Activated CD4-positive, CD25-positive, alpha-beta regulatory T cell treated with anti-CD3 and anti-CD28 coated beads, Interleukin-2, amount 50 U/mL, for 24 hours (primary cell): ENCODE measurements at regions not wholly inside any gene's neighbourhood (a gene's known extent, or its start where the extent isn't known, plus 50 kb on each side); places are given as distances from the start of the nearest gene placed in this dataset.

Experiments
- ATAC-seq, 2 donors: fragments of 150-1000 bp; cut with Tn5 transposase; one replicate each; pipeline ENCODE4 v1.10.0; 2021; ENCODE audit warnings: mild to moderate bottlenecking in 1 of 2, moderate library complexity in 1 of 2

- no peak for ATAC-seq
Observed at GRCh38 chr10:29962166-29962850, 97.1 kb downstream of the JCAD start.

DNA sequence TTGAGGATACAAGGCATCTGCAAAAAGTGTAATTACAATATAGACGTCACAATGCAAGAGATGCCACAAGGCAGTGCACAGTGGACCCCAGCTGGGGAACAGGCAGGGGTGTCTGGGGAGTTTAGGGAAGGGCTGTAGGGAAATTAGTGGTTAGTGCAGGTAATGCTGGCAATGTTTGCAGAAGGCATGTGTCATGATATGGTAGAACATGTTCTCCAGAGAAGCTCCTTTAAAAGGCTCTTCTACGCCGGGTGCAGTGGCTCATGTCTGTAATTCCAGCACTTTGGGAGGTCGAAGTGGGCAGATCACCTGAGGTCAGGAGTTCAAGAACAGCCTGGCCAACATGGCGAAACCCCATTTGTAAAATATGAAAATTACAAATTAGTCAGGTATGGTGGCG is 98.0 kb downstream of the JCAD start:
- no peak for ATAC-seq

DNA sequence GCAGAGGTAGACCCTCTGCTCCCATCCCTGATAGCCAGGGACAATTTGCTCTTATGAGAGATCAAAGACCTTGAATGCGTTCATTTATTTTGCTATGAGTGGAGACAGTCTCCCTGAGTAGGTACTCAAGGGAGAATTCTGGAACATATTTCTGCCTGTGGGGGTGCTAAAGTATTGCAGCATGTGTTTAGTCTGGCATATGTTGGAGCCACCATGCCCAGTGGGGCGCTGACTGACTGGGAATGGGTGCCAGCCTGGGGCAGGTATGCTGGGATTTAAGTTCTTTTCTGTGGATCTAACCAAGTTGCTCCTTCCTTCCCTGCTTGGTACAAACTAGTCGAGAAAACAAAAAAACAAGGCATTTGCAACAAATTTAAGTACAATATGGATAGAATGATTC is 99.1 kb downstream of the JCAD start:
- no peak for ATAC-seq

- no peak for ATAC-seq
Observed at GRCh38 chr10:29959586-29959985, 99.8 kb downstream of the JCAD start.

DNA sequence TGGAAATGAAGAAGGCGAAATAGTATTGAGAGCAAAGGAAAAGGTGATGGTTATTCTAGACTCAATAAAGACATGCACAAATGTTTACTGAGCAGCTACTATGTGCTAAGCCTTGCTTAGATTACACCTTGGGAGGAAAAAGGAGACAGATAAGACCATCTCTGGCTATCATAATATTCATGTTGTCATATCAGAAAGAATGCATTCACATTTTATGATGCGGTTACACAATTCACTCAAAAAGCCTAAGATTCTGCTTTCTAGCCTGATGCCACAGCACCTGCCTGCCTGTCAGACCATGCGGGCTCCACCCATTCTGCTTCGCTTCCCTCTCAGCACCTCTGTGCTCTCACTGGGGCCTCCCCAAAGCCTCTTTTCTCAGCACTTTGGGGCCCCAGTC is 100.9 kb downstream of the JCAD start:
- no peak for ATAC-seq

DNA sequence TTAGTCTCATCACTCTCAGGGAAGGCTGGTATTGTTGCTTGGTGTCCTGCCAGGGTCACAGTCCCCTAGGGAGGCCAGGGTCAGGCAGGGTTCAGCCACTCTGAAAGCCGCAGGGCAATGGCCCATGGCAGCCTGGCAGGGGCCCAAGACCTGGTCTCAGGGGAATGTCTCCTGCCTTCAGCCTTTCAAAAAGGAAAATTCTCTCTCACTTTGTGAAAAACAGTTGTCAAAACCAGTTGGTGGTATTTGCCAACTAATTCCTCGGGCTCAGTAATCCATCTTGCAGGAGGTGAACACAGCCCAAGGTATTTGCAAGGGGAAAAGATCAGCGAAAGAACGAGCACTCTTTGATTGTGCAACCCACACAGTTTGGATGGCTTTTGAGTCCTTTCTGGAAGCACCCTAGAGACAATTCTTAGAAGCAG is 101.5 kb downstream of the JCAD start:
- ATAC-seq, result no peak

GRCh38 chr10:29957236-29957635 is 102.2 kb downstream of the JCAD start:
- ATAC-seq, result no peak

DNA sequence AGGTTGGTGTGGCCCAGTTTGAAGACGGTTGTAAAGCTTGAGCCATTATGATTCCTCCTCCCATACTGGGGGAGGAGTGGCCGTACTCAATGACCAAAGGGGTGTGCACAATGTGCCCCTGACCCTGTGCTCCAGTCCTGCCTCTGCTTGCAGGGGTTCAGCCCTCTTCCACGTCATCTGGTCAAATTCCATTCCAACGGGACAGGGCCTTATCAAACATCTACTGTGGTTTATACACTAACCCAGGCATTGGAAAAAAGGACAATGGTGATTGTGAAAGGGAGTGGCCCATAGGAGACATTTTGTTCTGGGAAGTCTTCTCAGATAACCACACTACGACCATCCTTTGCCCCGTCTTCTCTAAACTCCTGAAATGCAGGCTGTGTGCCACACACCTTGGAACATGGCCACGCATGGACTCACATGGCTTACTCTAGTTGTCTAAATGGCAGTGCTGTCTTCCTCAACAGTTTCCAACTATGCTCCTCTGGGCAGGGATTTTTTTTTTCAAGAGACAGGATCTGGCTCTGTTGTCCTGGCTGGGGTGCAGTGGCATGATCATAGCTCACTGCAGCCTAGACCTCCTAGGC is 103.0 kb downstream of the JCAD start:
- ATAC-seq, result no peak

GRCh38 chr10:29955329-29955935 is 104.0 kb downstream of the JCAD start:
- ATAC-seq, result no peak

DNA sequence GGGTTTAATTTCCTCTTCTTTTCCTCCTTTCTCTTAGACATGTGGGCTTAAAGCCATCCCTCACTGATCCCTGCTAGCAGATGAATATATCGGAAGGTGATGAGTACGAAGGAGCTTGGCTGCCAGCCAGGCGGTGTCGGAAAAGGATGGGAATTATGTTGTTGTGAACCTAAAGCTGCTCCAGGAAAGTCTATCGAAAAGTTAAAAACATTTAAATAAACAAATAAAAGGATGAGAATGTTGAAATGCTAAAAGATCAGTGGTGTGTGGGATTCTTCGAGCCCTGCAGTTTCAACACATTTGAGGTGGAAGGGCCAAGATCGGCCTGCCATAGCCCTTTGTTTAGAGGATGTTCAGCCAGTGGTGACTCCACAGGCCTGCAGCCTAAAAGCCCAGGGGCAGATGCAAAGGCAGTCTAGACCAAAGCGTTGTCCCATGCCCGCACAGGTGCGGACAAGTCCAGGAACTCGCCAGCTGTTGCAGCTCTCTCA is 107.9 kb downstream of the JCAD start:
- no peak for ATAC-seq

DNA sequence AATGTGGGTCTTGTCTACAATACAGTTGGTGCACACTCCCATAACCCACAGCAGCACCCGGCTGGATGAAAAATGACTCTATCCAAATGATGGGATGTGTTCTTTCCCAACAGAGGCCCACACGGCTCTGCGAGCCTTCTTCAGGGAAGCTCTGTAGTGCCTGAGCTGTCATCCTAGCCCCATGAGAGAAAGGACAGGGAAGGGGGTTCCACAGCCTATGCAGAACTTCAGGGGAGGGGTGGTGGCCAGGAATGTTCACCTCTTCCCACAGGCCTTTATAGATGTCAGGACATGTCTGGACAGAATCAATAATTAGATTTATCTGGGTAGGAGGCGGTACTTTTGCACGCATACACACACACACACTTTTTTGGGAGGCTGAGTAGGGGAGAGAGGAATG is 109.0 kb downstream of the JCAD start:
- ATAC-seq, result no peak

GRCh38 chr10:29949411-29950011 is 109.9 kb downstream of the JCAD start:
- no peak for ATAC-seq

- no peak for ATAC-seq
Observed at GRCh38 chr10:29948881-29949355, 110.5 kb downstream of the JCAD start.

DNA sequence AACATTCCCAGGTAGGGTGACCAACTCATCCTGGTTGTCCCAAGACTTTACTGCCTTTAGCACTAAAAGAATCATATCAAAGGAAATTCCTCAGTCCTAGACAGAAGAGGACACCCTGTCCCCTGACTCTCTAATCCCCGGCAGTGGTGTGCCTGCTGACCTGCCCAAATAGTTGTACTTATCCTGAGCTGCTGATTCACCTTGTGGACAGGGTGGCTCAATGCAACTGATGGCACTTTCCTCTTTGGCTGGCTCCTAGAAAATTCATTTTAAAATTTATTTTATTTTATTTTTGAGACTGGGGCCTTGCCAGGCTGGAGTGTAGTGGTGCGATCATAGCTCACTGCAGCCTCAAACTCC is 111.7 kb downstream of the JCAD start:
- ATAC-seq, result no peak

GRCh38 chr10:29946953-29947700 is 112.3 kb downstream of the JCAD start:
- ATAC-seq, result no peak

GRCh38 chr10:29946614-29946952 is 112.8 kb downstream of the JCAD start:
- no peak for ATAC-seq

GRCh38 chr10:29941476-29941875 is 117.9 kb downstream of the JCAD start:
- ATAC-seq, result no peak

DNA sequence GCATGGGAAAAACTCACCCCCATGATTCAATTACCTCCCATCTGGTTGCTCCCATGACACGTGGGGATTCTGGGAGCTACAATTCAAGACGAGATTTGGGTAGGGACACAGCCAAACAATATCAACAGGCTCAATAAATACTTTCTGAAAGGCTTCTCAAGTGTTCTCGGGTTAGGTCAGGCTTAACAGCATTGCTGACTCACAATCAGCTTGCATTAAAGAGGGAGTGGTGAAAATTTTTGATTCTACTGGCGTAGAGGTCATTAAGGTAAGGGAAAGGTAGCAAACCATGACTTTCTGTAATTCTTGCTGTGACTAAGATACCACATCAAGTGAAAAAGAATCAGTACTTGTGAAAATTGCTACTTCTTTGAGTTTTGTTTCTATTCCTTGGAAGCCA is 126.4 kb downstream of the JCAD start:
- ATAC-seq, result no peak

- no peak for ATAC-seq
Observed at GRCh38 chr10:29931833-29932232, 127.6 kb downstream of the JCAD start.

DNA sequence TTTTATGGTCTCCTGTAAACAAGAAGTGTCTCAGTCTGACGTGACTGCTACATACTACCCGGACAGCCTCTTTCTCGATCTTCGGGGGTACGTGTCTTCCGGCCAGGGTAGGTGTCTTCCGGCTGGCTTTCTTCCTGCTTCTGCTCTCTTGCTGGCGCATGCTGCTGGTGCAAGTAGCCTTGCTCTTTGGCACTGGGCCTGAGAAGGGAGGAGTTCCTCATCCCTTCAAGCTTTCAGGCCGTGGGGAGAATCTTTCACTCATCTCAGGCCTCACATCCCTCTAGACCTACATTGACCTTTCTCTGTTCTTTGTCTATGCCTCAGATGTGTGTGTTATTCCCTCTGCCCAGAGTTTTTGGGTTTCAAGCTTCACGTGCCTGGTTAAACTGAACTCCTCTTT is 130.4 kb downstream of the JCAD start:
- no peak for ATAC-seq

GRCh38 chr10:29926693-29927048 is 132.7 kb downstream of the JCAD start:
- no peak for ATAC-seq

GRCh38 chr10:29925771-29926692 is 133.4 kb downstream of the JCAD start:
- ATAC-seq, result no peak
